GM23338 (cell line): ENCODE measurements at regions not wholly inside any gene's neighbourhood (a gene's known extent, or its start where the extent isn't known, plus 50 kb on each side); places are given as distances from the start of the nearest gene placed in this dataset.

Experiments used
- ATAC-seq: fragments of 200-7000 bp; cut with Tn5 transposase; 3 replicates; pipeline ENCODE4 v1.9.1; 2020
- DNase-seq: peaks from one replicate; pipeline ENCODE4 v3.0.0-alpha.2; 2015; ENCODE audit warnings: low spot score
- H2AFZ ChIP-seq: fragments of 200-600 bp; sonication (generic); 2 replicates; pipeline ENCODE4 v1.8.0; 2016; ENCODE audit warnings: antibody characterized with exemption, mild to moderate bottlenecking, moderate library complexity
- H3F3A ChIP-seq: fragments of 200-600 bp; sonication (generic); replicated peaks from 2 replicates; pipeline ENCODE4 v1.8.0; 2017; ENCODE audit warnings: antibody characterized with exemption, mixed run types, low read depth
- H3K27ac ChIP-seq: fragments of 200-600 bp; sonication (generic); 2 replicates; pipeline ENCODE4 v1.6.1; 2016; ENCODE audit warnings: low read depth
- H3K27me3 ChIP-seq: fragments of 200-600 bp; sonication (generic); 2 replicates; pipeline ENCODE4 v1.8.0; 2016; ENCODE audit warnings: mild to moderate bottlenecking, mixed run types, moderate library complexity; ENCODE audit not compliant: insufficient read depth
- H3K36me3 ChIP-seq: fragments of 200-600 bp; sonication (generic); 2 replicates; pipeline ENCODE4 v1.8.0; 2016; ENCODE audit warnings: mild to moderate bottlenecking; ENCODE audit not compliant: insufficient read depth
- H3K4me1 ChIP-seq: fragments of 200-600 bp; sonication (generic); 2 replicates; pipeline ENCODE4 v1.8.0; 2016; ENCODE audit warnings: mild to moderate bottlenecking, moderate library complexity; ENCODE audit not compliant: insufficient read depth
- H3K4me2 ChIP-seq: fragments of 200-600 bp; sonication (generic); 2 replicates; pipeline ENCODE4 v1.7.1; 2017; ENCODE audit warnings: mixed run types
- H3K4me3 ChIP-seq: fragments of 200-600 bp; sonication (generic); 2 replicates; pipeline ENCODE4 v1.6.1; 2016; ENCODE audit warnings: mixed run types
- H3K79me2 ChIP-seq: fragments of 200-600 bp; sonication (generic); replicated peaks from 2 replicates; pipeline ENCODE4 v1.8.0; 2017; ENCODE audit warnings: mild to moderate bottlenecking; ENCODE audit not compliant: insufficient read depth
- H3K9me2 ChIP-seq: fragments of 200-600 bp; sonication (generic); 2 replicates; pipeline ENCODE4 v1.8.0; 2017; ENCODE audit not compliant: insufficient read depth
- H4K20me1 ChIP-seq: fragments of 200-600 bp; sonication (generic); replicated peaks from 2 replicates; pipeline ENCODE4 v1.8.0; 2017; ENCODE audit warnings: mild to moderate bottlenecking; ENCODE audit not compliant: insufficient read depth
- H3K27ac Mint-ChIP-seq: 2 replicates; pipeline ENCODE4 v1.8.0; 2020; ENCODE audit warnings: inconsistent platforms, mild to moderate bottlenecking, moderate library complexity, mixed read lengths
- H3K27me3 Mint-ChIP-seq: 3 replicates; pipeline ENCODE4 v1.8.0; 2022; ENCODE audit warnings: low read depth, mild to moderate bottlenecking, moderate library complexity, mixed read lengths, inconsistent platforms; ENCODE audit not compliant: insufficient read depth, poor library complexity
- H3K36me3 Mint-ChIP-seq: 3 replicates; pipeline ENCODE4 v1.8.0; 2021; ENCODE audit warnings: low read depth, mild to moderate bottlenecking, inconsistent platforms, moderate library complexity, mixed read lengths
- H3K4me1 Mint-ChIP-seq: 3 replicates; pipeline ENCODE4 v1.8.0; 2020; ENCODE audit warnings: mild to moderate bottlenecking, inconsistent platforms, mixed read lengths
- H3K4me3 Mint-ChIP-seq: 3 replicates; pipeline ENCODE4 v1.8.0; 2021; ENCODE audit warnings: moderate library complexity, mild to moderate bottlenecking, inconsistent platforms, mixed read lengths
- H3K9me3 Mint-ChIP-seq: 3 replicates; pipeline ENCODE4 v1.8.0; 2020; ENCODE audit warnings: moderate library complexity, mild to moderate bottlenecking, inconsistent platforms, mixed read lengths
- CREB1 ChIP-seq: fragments of 250-450 bp; sonication (Bioruptor Pico); IDR thresholded peaks from 2 replicates; pipeline ENCODE4 v1.5.0; 2020; ENCODE audit warnings: low read depth, mild to moderate bottlenecking, moderate library complexity
- EZH2 ChIP-seq: fragments of 200-600 bp; sonication (generic); IDR thresholded peaks from one replicate; pipeline ENCODE4 v1.8.0; 2017; ENCODE audit warnings: antibody characterized with exemption, mild to moderate bottlenecking, low read depth; ENCODE audit not compliant: unreplicated experiment
- EZH2phosphoT487 ChIP-seq: fragments of 200-600 bp; sonication (generic); IDR thresholded peaks from one replicate; pipeline ENCODE4 v1.8.1; 2018; ENCODE audit warnings: antibody characterized with exemption; ENCODE audit not compliant: unreplicated experiment
- JUNB ChIP-seq: IDR thresholded peaks from one replicate; pipeline ENCODE4 v1.6.1; 2016; ENCODE audit warnings: antibody characterized with exemption; ENCODE audit not compliant: unreplicated experiment
- NANOG ChIP-seq: IDR thresholded peaks from 2 replicates; pipeline ENCODE4 v1.6.1; 2016; ENCODE audit warnings: antibody characterized with exemption, borderline replicate concordance
- POLR2AphosphoS5 ChIP-seq: IDR thresholded peaks from 2 replicates; pipeline ENCODE4 v1.6.1; 2016; ENCODE audit warnings: antibody characterized with exemption, low read depth
- STAT1 ChIP-seq: IDR thresholded peaks from one replicate; pipeline ENCODE4 v1.6.1; 2016; ENCODE audit warnings: antibody characterized with exemption; ENCODE audit not compliant: unreplicated experiment
- ZNF114 ChIP-seq: fragments of 250-450 bp; sonication (Bioruptor Pico); IDR thresholded peaks from 2 replicates; pipeline ENCODE4 v1.5.0; 2020; ENCODE audit warnings: mild to moderate bottlenecking, moderate library complexity
- ZNF331 ChIP-seq: fragments of 250-450 bp; sonication (Bioruptor Pico); IDR thresholded peaks from 2 replicates; pipeline ENCODE4 v1.5.0; 2020; ENCODE audit warnings: low read depth, mild to moderate bottlenecking, moderate library complexity
- TF ChIP-seq, protein P1 (sequence below), 2 experiments: fragments of 200-600 bp in 1 of 2; sonication (generic) in 1 of 2; conservative IDR thresholded peaks; 2 replicates each; pipeline versions ENCODE4 v1.5.1 to v1.6.1; 2016 to 2017; ENCODE audit warnings: antibody characterized with exemption in 2 of 2, low read depth in 2 of 2, mild to moderate bottlenecking in 2 of 2, moderate library complexity in 1 of 2
- TF ChIP-seq, protein P2 (sequence below): fragments of 250-450 bp; sonication (Bioruptor Pico); IDR thresholded peaks from 2 replicates; pipeline ENCODE4 v1.5.0; 2020; ENCODE audit warnings: mild to moderate bottlenecking, moderate library complexity
- TF ChIP-seq, protein P3 (sequence below): IDR thresholded peaks from 2 replicates; pipeline ENCODE4 v1.6.1; 2016; ENCODE audit warnings: antibody characterized with exemption
- TF ChIP-seq, protein P4 (sequence below): IDR thresholded peaks from one replicate; pipeline ENCODE4 v1.6.1; 2018; ENCODE audit warnings: antibody characterized with exemption; ENCODE audit not compliant: unreplicated experiment

DNA sequence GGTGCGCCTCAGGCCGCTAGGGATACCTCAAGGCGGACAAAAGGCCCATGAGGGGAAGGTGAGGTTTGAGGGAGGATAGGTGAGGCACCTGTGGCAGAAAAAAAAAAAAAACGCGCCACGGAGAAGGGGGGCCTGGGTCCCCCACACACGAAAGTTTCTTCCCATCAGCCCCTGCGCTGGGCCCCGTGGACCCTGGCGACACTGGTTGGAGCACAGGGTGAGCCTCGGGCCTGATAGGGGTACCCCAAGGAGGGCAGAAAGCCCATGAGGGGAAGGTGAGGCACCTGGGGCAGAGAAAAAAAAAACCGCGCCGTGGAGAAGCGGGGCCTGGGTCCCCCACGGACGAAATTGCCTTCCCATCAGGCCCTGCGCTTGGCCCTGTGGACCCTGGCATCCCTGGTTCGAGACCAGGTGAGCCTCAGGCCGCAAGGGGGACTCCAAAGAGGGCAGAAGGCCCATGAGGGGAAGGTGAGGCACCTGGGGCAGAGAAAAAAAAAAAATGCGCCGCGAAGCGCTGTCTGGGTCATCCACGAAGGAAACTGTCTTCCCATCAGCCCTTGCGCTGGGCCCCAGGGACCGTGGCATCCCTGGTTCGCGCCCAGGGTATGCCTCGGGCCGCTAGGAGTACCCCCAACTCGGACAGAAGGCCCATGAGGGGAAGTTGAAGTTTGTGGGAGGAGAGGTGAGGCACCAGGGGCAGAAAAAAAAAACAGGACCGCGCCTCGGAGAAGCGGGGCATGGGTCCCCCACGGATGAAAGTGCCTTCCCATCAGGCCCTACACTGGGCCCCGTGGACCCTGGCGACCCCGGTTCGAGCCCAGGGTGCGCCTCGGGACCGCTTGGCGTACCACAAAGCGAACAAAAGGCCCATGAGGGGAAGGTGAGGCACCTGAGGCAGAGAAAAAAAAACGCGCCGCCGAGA, 226.2 kb downstream of the CCDC74A start:
- no peak overlapping the region for H3K27ac ChIP-seq
- no peaks in the 10 kb centered on the region for H3K4me1 ChIP-seq
- H4K20me1 ChIP-seq = no peaks in the 10 kb centered on the region
- H3K36me3 ChIP-seq = no peaks in the 10 kb centered on the region
- no peaks in the 10 kb centered on the region for H3K27me3 ChIP-seq
- H3K27ac Mint-ChIP-seq = no peak overlapping the region
- no peaks in the 10 kb centered on the region for H3K4me1 Mint-ChIP-seq
- H3K9me2 ChIP-seq = no peaks in the 10 kb centered on the region
- H3K79me2 ChIP-seq = no peaks in the 10 kb centered on the region
- no peak overlapping the region for H3K4me2 ChIP-seq
- H3K9me3 Mint-ChIP-seq = peaks cover 46% of the 10 kb centered on the region
- no peak overlapping the region for H2AFZ ChIP-seq
- TF ChIP-seq POLR2AphosphoS5 = no peak
- TF ChIP-seq EZH2phosphoT487 = no peak
- TF ChIP-seq STAT1 = no peak
- TF ChIP-seq, protein P1, sequence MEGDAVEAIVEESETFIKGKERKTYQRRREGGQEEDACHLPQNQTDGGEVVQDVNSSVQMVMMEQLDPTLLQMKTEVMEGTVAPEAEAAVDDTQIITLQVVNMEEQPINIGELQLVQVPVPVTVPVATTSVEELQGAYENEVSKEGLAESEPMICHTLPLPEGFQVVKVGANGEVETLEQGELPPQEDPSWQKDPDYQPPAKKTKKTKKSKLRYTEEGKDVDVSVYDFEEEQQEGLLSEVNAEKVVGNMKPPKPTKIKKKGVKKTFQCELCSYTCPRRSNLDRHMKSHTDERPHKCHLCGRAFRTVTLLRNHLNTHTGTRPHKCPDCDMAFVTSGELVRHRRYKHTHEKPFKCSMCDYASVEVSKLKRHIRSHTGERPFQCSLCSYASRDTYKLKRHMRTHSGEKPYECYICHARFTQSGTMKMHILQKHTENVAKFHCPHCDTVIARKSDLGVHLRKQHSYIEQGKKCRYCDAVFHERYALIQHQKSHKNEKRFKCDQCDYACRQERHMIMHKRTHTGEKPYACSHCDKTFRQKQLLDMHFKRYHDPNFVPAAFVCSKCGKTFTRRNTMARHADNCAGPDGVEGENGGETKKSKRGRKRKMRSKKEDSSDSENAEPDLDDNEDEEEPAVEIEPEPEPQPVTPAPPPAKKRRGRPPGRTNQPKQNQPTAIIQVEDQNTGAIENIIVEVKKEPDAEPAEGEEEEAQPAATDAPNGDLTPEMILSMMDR (conservative IDR thresholded peaks at IDR 0.05; ENCODE audit: low read depth in 2 of 2) = no peak
- TF ChIP-seq CREB1 (CRISPR knock-in tag) = no peak
- no peak for TF ChIP-seq NANOG
- no peak for TF ChIP-seq EZH2
- TF ChIP-seq, protein P2, sequence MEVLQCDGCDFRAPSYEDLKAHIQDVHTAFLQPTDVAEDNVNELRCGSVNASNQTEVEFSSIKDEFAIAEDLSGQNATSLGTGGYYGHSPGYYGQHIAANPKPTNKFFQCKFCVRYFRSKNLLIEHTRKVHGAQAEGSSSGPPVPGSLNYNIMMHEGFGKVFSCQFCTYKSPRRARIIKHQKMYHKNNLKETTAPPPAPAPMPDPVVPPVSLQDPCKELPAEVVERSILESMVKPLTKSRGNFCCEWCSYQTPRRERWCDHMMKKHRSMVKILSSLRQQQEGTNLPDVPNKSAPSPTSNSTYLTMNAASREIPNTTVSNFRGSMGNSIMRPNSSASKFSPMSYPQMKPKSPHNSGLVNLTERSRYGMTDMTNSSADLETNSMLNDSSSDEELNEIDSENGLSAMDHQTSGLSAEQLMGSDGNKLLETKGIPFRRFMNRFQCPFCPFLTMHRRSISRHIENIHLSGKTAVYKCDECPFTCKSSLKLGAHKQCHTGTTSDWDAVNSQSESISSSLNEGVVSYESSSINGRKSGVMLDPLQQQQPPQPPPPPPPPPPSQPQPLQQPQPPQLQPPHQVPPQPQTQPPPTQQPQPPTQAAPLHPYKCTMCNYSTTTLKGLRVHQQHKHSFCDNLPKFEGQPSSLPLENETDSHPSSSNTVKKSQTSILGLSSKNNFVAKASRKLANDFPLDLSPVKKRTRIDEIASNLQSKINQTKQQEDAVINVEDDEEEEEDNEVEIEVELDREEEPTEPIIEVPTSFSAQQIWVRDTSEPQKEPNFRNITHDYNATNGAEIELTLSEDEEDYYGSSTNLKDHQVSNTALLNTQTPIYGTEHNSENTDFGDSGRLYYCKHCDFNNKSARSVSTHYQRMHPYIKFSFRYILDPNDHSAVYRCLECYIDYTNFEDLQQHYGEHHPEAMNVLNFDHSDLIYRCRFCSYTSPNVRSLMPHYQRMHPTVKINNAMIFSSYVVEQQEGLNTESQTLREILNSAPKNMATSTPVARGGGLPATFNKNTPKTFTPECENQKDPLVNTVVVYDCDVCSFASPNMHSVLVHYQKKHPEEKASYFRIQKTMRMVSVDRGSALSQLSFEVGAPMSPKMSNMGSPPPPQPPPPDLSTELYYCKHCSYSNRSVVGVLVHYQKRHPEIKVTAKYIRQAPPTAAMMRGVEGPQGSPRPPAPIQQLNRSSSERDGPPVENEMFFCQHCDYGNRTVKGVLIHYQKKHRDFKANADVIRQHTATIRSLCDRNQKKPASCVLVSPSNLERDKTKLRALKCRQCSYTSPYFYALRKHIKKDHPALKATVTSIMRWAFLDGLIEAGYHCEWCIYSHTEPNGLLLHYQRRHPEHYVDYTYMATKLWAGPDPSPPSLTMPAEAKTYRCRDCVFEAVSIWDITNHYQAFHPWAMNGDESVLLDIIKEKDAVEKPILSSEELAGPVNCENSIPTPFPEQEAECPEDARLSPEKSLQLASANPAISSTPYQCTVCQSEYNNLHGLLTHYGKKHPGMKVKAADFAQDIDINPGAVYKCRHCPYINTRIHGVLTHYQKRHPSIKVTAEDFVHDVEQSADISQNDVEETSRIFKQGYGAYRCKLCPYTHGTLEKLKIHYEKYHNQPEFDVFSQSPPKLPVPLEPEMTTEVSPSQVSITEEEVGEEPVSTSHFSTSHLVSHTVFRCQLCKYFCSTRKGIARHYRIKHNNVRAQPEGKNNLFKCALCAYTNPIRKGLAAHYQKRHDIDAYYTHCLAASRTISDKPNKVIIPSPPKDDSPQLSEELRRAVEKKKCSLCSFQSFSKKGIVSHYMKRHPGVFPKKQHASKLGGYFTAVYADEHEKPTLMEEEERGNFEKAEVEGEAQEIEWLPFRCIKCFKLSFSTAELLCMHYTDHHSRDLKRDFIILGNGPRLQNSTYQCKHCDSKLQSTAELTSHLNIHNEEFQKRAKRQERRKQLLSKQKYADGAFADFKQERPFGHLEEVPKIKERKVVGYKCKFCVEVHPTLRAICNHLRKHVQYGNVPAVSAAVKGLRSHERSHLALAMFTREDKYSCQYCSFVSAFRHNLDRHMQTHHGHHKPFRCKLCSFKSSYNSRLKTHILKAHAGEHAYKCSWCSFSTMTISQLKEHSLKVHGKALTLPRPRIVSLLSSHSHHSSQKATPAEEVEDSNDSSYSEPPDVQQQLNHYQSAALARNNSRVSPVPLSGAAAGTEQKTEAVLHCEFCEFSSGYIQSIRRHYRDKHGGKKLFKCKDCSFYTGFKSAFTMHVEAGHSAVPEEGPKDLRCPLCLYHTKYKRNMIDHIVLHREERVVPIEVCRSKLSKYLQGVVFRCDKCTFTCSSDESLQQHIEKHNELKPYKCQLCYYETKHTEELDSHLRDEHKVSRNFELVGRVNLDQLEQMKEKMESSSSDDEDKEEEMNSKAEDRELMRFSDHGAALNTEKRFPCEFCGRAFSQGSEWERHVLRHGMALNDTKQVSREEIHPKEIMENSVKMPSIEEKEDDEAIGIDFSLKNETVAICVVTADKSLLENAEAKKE (CRISPR knock-in tag) = no peak
- TF ChIP-seq JUNB = no peak
- no peak for TF ChIP-seq ZNF114 (CRISPR knock-in tag)
- TF ChIP-seq ZNF331 = no peak
- TF ChIP-seq, protein P3, sequence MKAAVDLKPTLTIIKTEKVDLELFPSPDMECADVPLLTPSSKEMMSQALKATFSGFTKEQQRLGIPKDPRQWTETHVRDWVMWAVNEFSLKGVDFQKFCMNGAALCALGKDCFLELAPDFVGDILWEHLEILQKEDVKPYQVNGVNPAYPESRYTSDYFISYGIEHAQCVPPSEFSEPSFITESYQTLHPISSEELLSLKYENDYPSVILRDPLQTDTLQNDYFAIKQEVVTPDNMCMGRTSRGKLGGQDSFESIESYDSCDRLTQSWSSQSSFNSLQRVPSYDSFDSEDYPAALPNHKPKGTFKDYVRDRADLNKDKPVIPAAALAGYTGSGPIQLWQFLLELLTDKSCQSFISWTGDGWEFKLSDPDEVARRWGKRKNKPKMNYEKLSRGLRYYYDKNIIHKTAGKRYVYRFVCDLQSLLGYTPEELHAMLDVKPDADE = no peak
- TF ChIP-seq, protein P4, sequence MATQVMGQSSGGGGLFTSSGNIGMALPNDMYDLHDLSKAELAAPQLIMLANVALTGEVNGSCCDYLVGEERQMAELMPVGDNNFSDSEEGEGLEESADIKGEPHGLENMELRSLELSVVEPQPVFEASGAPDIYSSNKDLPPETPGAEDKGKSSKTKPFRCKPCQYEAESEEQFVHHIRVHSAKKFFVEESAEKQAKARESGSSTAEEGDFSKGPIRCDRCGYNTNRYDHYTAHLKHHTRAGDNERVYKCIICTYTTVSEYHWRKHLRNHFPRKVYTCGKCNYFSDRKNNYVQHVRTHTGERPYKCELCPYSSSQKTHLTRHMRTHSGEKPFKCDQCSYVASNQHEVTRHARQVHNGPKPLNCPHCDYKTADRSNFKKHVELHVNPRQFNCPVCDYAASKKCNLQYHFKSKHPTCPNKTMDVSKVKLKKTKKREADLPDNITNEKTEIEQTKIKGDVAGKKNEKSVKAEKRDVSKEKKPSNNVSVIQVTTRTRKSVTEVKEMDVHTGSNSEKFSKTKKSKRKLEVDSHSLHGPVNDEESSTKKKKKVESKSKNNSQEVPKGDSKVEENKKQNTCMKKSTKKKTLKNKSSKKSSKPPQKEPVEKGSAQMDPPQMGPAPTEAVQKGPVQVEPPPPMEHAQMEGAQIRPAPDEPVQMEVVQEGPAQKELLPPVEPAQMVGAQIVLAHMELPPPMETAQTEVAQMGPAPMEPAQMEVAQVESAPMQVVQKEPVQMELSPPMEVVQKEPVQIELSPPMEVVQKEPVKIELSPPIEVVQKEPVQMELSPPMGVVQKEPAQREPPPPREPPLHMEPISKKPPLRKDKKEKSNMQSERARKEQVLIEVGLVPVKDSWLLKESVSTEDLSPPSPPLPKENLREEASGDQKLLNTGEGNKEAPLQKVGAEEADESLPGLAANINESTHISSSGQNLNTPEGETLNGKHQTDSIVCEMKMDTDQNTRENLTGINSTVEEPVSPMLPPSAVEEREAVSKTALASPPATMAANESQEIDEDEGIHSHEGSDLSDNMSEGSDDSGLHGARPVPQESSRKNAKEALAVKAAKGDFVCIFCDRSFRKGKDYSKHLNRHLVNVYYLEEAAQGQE = no peak
- ATAC-seq = no peak
- H3F3A ChIP-seq = no peaks in the 10 kb centered on the region
- peaks cover 12% of the 10 kb centered on the region; the same call in 1 of the 3 replicates for H3K36me3 Mint-ChIP-seq
- H3K4me3 Mint-ChIP-seq = no peak overlapping the region
- H3K4me3 ChIP-seq = no peak overlapping the region
- DNase-seq = no peak
- peaks cover 1% of the 10 kb centered on the region for H3K27me3 Mint-ChIP-seq
